Upper lobe of right lung (tissue), 1 donor: ENCODE measurements at regions not wholly inside any gene's neighbourhood (a gene's known extent, or its start where the extent isn't known, plus 50 kb on each side); places are given as distances from the start of the nearest gene placed in this dataset.
"Not testable (repeated sequence)": the region's sequence is repeated elsewhere in the genome, so short reads cannot be mapped to it uniquely, and the experiment has no call there.

Experiments used
- ATAC-seq: fragments of 200-7000 bp; cut with Tn5 transposase; one replicate; pipeline ENCODE4 v1.9.1; 2020; ENCODE audit warnings: mild to moderate bottlenecking, moderate library complexity
- DNase-seq: peaks from one replicate; pipeline ENCODE4 v3.0.0-alpha.2; 2020
- H3K27ac ChIP-seq: fragments of 200-600 bp; one replicate; pipeline ENCODE4 v1.8.0; 2022
- H3K27me3 ChIP-seq: fragments of 200-600 bp; one replicate; pipeline ENCODE4 v1.8.0; 2022; ENCODE audit warnings: mild to moderate bottlenecking
- H3K36me3 ChIP-seq: fragments of 200-600 bp; one replicate; pipeline ENCODE4 v1.8.0; 2022
- H3K4me1 ChIP-seq: fragments of 200-600 bp; one replicate; pipeline ENCODE4 v1.8.0; 2022
- H3K4me3 ChIP-seq: fragments of 200-600 bp; one replicate; pipeline ENCODE4 v1.8.0; 2022; ENCODE audit warnings: mild to moderate bottlenecking
- H3K9me3 ChIP-seq: fragments of 200-600 bp; one replicate; pipeline ENCODE4 v1.8.0; 2022
- CTCF ChIP-seq: fragments of 200-600 bp; IDR thresholded peaks from one replicate; pipeline ENCODE4 v1.8.0; 2022; ENCODE audit warnings: antibody characterized with exemption
- intact Hi-C: fragments of 100-400 bp; cut with DNase I; formaldehyde crosslinking; loops from one replicate; pipeline ENCODE4 v1.11.0; 2022
- donor health status: DM: no; HTN: yes; CAD: no; lungs with severe emphysema.

DNA sequence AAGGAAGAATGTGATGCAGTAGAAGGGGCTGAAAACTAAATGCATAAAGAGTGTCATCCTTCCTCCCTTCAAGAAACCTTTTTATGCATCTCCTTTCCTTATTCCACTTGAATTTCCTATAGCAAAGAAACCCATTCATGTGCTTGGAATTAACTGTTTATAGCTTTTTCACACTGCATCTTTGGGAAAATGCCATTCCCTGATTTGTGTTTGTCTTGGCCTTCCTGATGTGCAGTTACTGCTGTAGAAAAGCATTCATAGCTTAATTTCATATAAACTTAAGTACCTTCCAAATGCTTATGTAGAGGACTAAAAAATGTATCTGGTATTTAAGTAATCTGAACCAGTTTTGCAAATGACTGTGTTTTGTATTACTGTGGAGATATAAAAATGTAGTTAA is 61.8 kb downstream of the SDR9C7 start:
- no peak for DNase-seq

GRCh38 chr12:56867216-56867615 is 67.0 kb downstream of the SDR9C7 start:
- Histone ChIP-seq H3K27me3 (no peaks in the 10 kb centered on the region), H3K27ac (no peak overlapping the region), H3K36me3 (no peaks in the 10 kb centered on the region), H3K4me1 (no peaks in the 10 kb centered on the region), H3K9me3 (peaks cover 12% of the 10 kb centered on the region), H3K4me3 (no peak overlapping the region)
- intact Hi-C loops, result no loop called here
- TF ChIP-seq CTCF, result no peak
- ATAC-seq (no peak), DNase-seq (no peak)

More for the DNA sequence above, 61.8 kb downstream of the SDR9C7 start:
- ATAC-seq, result no peak
- Histone ChIP-seq H3K27ac (no peak overlapping the region), H3K9me3 (no peaks in the 10 kb centered on the region), H3K4me3 (no peak overlapping the region), H3K4me1 (peaks cover 2% of the 10 kb centered on the region), H3K27me3 (no peaks in the 10 kb centered on the region), H3K36me3 (no peaks in the 10 kb centered on the region)
- intact Hi-C loops, result no loop called here
- no peak for TF ChIP-seq CTCF

- H3K9me3 ChIP-seq, result peaks cover 12% of the 10 kb centered on the region
- no peaks in the 10 kb centered on the region for H3K4me1 ChIP-seq
- H3K27ac ChIP-seq, result no peak overlapping the region
- no peaks in the 10 kb centered on the region for H3K27me3 ChIP-seq
- no peak overlapping the region for H3K4me3 ChIP-seq
- no peak for TF ChIP-seq CTCF
- H3K36me3 ChIP-seq, result no peaks in the 10 kb centered on the region
- intact Hi-C loops, result no loop called here
- ATAC-seq (no peak), DNase-seq (no peak)
These were observed 67.7 kb downstream of the SDR9C7 start for GRCh38 chr12:56866493-56866892.

DNA sequence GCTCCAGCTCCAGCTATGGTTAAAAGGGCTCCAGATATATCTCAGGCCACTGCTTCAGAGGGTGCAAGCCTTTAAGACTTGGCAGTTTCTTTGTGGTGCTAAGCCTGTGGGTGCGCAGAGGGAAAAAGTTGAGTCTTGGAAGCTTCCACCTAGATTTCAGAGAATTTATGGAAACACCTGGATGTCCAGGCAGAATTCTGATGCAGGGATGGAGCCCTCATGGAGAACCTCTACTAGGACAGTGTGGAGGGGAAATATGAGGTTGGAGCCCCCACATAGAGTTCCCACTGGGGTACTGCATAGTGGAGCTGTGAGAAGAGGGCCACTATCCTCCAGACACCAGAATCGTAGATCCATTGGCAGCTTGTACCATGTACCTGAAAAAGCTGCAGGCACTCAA is 69.9 kb downstream of the SDR9C7 start:
- H3K36me3 ChIP-seq, result no peaks in the 10 kb centered on the region
- H3K27ac ChIP-seq, result no peak overlapping the region
- intact Hi-C loops, result no loop called here
- H3K4me1 ChIP-seq, result no peaks in the 10 kb centered on the region
- no peaks in the 10 kb centered on the region for H3K27me3 ChIP-seq
- H3K4me3 ChIP-seq, result no peak overlapping the region
- DNase-seq (no peak), ATAC-seq (no peak)
- TF ChIP-seq CTCF, result no peak
- peaks cover 12% of the 10 kb centered on the region for H3K9me3 ChIP-seq

GRCh38 chr12:56863789-56864188 is 70.4 kb downstream of the SDR9C7 start:
- ATAC-seq (no peak), DNase-seq (no peak)
- no peak overlapping the region for H3K27ac ChIP-seq
- TF ChIP-seq CTCF, result no peak
- no peaks in the 10 kb centered on the region for H3K4me1 ChIP-seq
- peaks cover 12% of the 10 kb centered on the region for H3K9me3 ChIP-seq
- intact Hi-C loops, result no loop called here
- H3K36me3 ChIP-seq, result no peaks in the 10 kb centered on the region
- no peak overlapping the region for H3K4me3 ChIP-seq
- no peaks in the 10 kb centered on the region for H3K27me3 ChIP-seq

DNA sequence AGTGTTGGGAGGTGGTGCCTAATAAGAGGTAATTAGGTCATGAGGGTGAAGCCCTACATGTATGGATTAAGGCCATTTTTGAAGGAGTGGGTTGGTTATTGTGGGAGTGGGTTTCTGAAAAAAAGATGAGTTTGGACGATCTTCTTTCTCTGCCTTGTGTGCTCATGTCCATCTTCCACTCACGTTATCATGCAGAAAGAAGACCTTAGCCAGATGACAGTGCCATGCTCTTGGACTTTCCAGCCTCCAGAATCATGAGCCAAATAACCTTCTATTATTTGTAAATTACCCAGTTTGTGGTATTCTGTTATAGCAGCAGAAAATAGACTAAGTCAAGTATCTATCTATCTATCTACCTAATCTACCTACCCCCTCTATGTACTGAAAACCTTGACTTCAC is 71.9 kb downstream of the SDR9C7 start:
- TF ChIP-seq CTCF, result no peak
- no peak for DNase-seq
- Histone ChIP-seq H3K9me3 (peaks cover 12% of the 10 kb centered on the region), H3K36me3 (no peaks in the 10 kb centered on the region), H3K27ac (no peak overlapping the region), H3K4me1 (no peaks in the 10 kb centered on the region), H3K4me3 (no peak overlapping the region), H3K27me3 (no peaks in the 10 kb centered on the region)
- intact Hi-C loops, result no loop called here
- ATAC-seq, result no peak

DNA sequence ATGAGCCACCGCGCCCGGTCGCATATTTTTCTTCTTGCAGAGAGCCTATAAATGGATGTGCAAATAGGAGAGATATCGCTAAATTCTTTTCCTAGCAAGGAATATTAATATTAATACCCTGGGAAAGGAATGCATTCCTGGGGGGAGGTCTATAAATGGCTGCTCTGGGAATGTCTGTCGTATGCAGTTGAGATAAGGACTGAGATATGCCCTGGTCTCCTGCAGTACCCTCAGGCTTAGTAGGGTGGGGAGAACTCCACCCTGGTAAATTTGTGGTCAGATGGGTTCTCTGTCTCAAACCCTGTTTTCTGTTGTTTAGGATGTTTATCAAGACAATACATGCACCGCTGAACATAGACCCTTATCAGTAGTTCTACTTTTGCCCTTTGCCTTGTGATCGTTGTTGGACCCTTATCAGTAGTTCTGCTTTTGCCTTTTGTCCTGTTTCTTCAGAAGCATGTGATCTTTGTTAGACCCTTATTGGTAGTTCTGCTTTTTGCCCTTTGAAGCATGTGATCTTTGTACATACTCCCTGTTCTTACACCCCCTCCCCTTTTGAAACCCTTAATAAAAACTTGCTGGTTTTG is 80.7 kb downstream of the SDR9C7 start:
- H3K9me3 ChIP-seq, H3K27ac ChIP-seq, H3K4me3 ChIP-seq, intact Hi-C loops, DNase-seq, H3K27me3 ChIP-seq, H3K36me3 ChIP-seq, ATAC-seq, H3K4me1 ChIP-seq: not testable (repeated sequence)
